Breast epithelium (tissue), 4 donors: ENCODE measurements at regions not wholly inside any gene's neighbourhood (a gene's known extent, or its start where the extent isn't known, plus 50 kb on each side); places are given as distances from the start of the nearest gene placed in this dataset.

Experiments used
- DNase-seq, 2 donors: peaks; one replicate each; pipeline ENCODE4 v3.0.0-alpha.2; 2019; ENCODE audit warnings: low spot score in 2 of 2
- H3K27ac ChIP-seq, 2 donors: fragments of 200-600 bp; sonication (generic) in 1 of 2; one replicate each; pipeline ENCODE4 v1.5.1; 2016 to 2019; ENCODE audit warnings: mild to moderate bottlenecking in 1 of 2
- H3K27me3 ChIP-seq, 2 donors: fragments of 200-600 bp; sonication (generic) in 1 of 2; one replicate each; pipeline versions ENCODE4 v1.5.1 to v1.6.0; 2017 to 2019; ENCODE audit warnings: control low read depth in 1 of 2, mild to moderate bottlenecking in 1 of 2
- H3K36me3 ChIP-seq: fragments of 200-600 bp; one replicate; pipeline ENCODE4 v1.5.1; 2019
- H3K4me1 ChIP-seq, 2 donors: fragments of 200-600 bp; sonication (generic); one replicate each; pipeline ENCODE4 v1.5.1; 2016 to 2019; ENCODE audit warnings: control low read depth in 1 of 2
- H3K4me3 ChIP-seq, 3 donors: fragments of 200-600 bp; sonication (generic); 1 replicate in 2 of 3; 2 replicates in 1 of 3; pipeline ENCODE4 v1.5.1; 2016 to 2019; ENCODE audit warnings: mild to moderate bottlenecking in 3 of 3, moderate library complexity in 2 of 3
- H3K9me3 ChIP-seq, 2 donors: fragments of 200-600 bp; sonication (generic) in 1 of 2; one replicate each; pipeline ENCODE4 v1.5.1; 2016 to 2019; ENCODE audit warnings: control low read depth in 1 of 2
- CTCF ChIP-seq, 3 donors: fragments of 450-650 bp; IDR thresholded peaks; one replicate each; pipeline ENCODE4 v1.5.1; 2016 to 2017; ENCODE audit warnings: antibody characterized with exemption in 3 of 3, mild to moderate bottlenecking in 3 of 3, moderate library complexity in 3 of 3
- POLR2A ChIP-seq: fragments of 450-650 bp; IDR thresholded peaks from one replicate; pipeline ENCODE4 v1.6.1; 2016; ENCODE audit warnings: antibody characterized with exemption, mild to moderate bottlenecking, moderate library complexity
- POLR2AphosphoS5 ChIP-seq, 3 donors: sonication (generic); formaldehyde crosslinking; IDR thresholded peaks; one replicate each; pipeline ENCODE4 v1.6.1; 2017; ENCODE audit warnings: antibody characterized with exemption in 3 of 3
- intact Hi-C: fragments of 100-400 bp; cut with DNase I; formaldehyde crosslinking; loops from one replicate; pipeline ENCODE4 v1.15.1; 2023; ENCODE audit warnings: low total_unique reads

GRCh38 chr10:108031505-108031904, 867.0 kb upstream of the SORCS1 start:
- TF ChIP-seq CTCF (IDR thresholded peaks at IDR 0.05), result no peak
- TF ChIP-seq POLR2AphosphoS5 (IDR thresholded peaks at IDR 0.05), result no peak
- no peak for TF ChIP-seq POLR2A
- H3K36me3 ChIP-seq, result no peaks in the 10 kb centered on the region
- H3K4me3 ChIP-seq, result no peak overlapping the region
- H3K27me3 ChIP-seq, result no peaks in the 10 kb centered on the region
- H3K27ac ChIP-seq, result no peak overlapping the region
- intact Hi-C loops, result no loop called here
- DNase-seq, result no peak
- H3K4me1 ChIP-seq, result no peaks in the 10 kb centered on the region
- H3K9me3 ChIP-seq, result peaks cover 4 to 8% of the 10 kb centered on the region in 2 donors

- no peaks in the 10 kb centered on the region for H3K36me3 ChIP-seq
- H3K4me1 ChIP-seq, result no peaks in the 10 kb centered on the region
- no peak overlapping the region for H3K4me3 ChIP-seq
- no peak overlapping the region for H3K27ac ChIP-seq
- intact Hi-C loops, result loop anchor here (5.0 kb wide), 1 partner anchor 1037 kb away; no protein-coding TSS in a partner anchor
- H3K27me3 ChIP-seq, result no peaks in the 10 kb centered on the region
- DNase-seq, result no peak
- TF ChIP-seq POLR2A (no peak), POLR2AphosphoS5 (IDR thresholded peaks at IDR 0.05) (no peak), CTCF (IDR thresholded peaks at IDR 0.05) (no peak)
- H3K9me3 ChIP-seq, result peaks cover 4 to 22% of the 10 kb centered on the region in 2 donors
Measured at GRCh38 chr10:108014902-108015177, 850.3 kb upstream of the SORCS1 start.

GRCh38 chr10:108014145-108014901, 849.8 kb upstream of the SORCS1 start:
- Histone ChIP-seq H3K27ac (no peak overlapping the region), H3K27me3 (no peaks in the 10 kb centered on the region), H3K36me3 (no peaks in the 10 kb centered on the region), H3K4me1 (no peaks in the 10 kb centered on the region), H3K9me3 (peaks cover 0 to 22% of the 10 kb centered on the region in 2 donors), H3K4me3 (no peak overlapping the region)
- TF ChIP-seq POLR2AphosphoS5 (IDR thresholded peaks at IDR 0.05) (no peak), CTCF (IDR thresholded peaks at IDR 0.05) (no peak)
- intact Hi-C loops, result no loop called here
- no peak for DNase-seq

- no peak overlapping the region for H3K4me3 ChIP-seq
- TF ChIP-seq CTCF (IDR thresholded peaks at IDR 0.05) (no peak), POLR2A (no peak), POLR2AphosphoS5 (IDR thresholded peaks at IDR 0.05) (no peak)
Measured at GRCh38 chr10:108005627-108006026, 841.1 kb upstream of the SORCS1 start.

GRCh38 chr10:108003576-108003975, 839.1 kb upstream of the SORCS1 start:
- no peak for TF ChIP-seq POLR2AphosphoS5 (IDR thresholded peaks at IDR 0.05)
- Histone ChIP-seq H3K4me1 (no peaks in the 10 kb centered on the region), H3K27me3 (no peaks in the 10 kb centered on the region), H3K4me3 (no peak overlapping the region), H3K27ac (no peak overlapping the region), H3K36me3 (no peaks in the 10 kb centered on the region), H3K9me3 (peaks cover 0 to 11% of the 10 kb centered on the region in 2 donors)
- DNase-seq, result no peak
- intact Hi-C loops, result no loop called here

More at GRCh38 chr10:108005627-108006026, 841.1 kb upstream of the SORCS1 start:
- peaks cover 0 to 11% of the 10 kb centered on the region in 2 donors for H3K9me3 ChIP-seq
- no peaks in the 10 kb centered on the region for H3K4me1 ChIP-seq
- H3K36me3 ChIP-seq, result no peaks in the 10 kb centered on the region
- no peak for DNase-seq
- intact Hi-C loops, result loop anchor here (5.0 kb wide), 1 partner anchor 627 kb away; no protein-coding TSS in a partner anchor
- H3K27me3 ChIP-seq, result no peaks in the 10 kb centered on the region
- H3K27ac ChIP-seq, result no peak overlapping the region
